Uterus (tissue), 3 donors: ENCODE measurements at regions not wholly inside any gene's neighbourhood (a gene's known extent, or its start where the extent isn't known, plus 50 kb on each side); places are given as distances from the start of the nearest gene placed in this dataset. TPM values are rescaled to one million over a fixed set of nuclear protein-coding genes. Genes with fewer than 3 reads are reported as not detected.
"Not testable (repeated sequence)": the region's sequence is repeated elsewhere in the genome, so short reads cannot be mapped to it uniquely, and the experiment has no call there.

ENCODE experiments used
- DNase-seq, 2 donors: peaks; one replicate each; pipeline ENCODE4 v3.0.0-alpha.2; 2019 to 2020
- H3K27ac ChIP-seq, 2 donors: fragments of 200-600 bp; sonication (generic); 1 replicate in 1 of 2; 2 replicates in 1 of 2; pipeline ENCODE4 v1.5.1; 2016 to 2018
- H3K27me3 ChIP-seq, 2 donors: fragments of 200-600 bp; sonication (generic); one replicate each; pipeline ENCODE4 v1.5.1; 2018 to 2019; ENCODE audit warnings: control low read depth in 1 of 2
- H3K36me3 ChIP-seq, 2 donors: fragments of 200-600 bp; sonication (generic); one replicate each; pipeline ENCODE4 v1.5.1; 2019; ENCODE audit warnings: control low read depth in 1 of 2
- H3K4me1 ChIP-seq, 2 donors: fragments of 200-600 bp; sonication (generic); one replicate each; pipeline ENCODE4 v1.5.1; 2018 to 2019; ENCODE audit warnings: control low read depth in 1 of 2
- H3K4me3 ChIP-seq, 2 donors: fragments of 200-600 bp; sonication (generic); 1 replicate in 1 of 2; 2 replicates in 1 of 2; pipeline ENCODE4 v1.5.1; 2018 to 2019; ENCODE audit warnings: mild to moderate bottlenecking in 1 of 2
- H3K9me3 ChIP-seq, 2 donors: fragments of 200-600 bp; sonication (generic); one replicate each; pipeline ENCODE4 v1.5.1; 2019; ENCODE audit warnings: control low read depth in 1 of 2
- POLR2A ChIP-seq, 2 donors: fragments of 450-650 bp; IDR thresholded peaks; one replicate each; pipeline ENCODE4 v1.6.1; 2016; ENCODE audit warnings: antibody characterized with exemption in 2 of 2, mild to moderate bottlenecking in 1 of 2, moderate library complexity in 1 of 2
- intact Hi-C: fragments of 100-400 bp; cut with DNase I; formaldehyde crosslinking; loops from one replicate; pipeline ENCODE4 v1.15.1; 2023; ENCODE audit warnings: low total_unique reads
- small RNA-seq: library from RNA; depleted of rRNA; stranded (forward); fragments of <200 nt; gene quantifications from one replicate; pipeline ENCODE3, GENCODE V24; 2016
- TF ChIP-seq, protein P1 (sequence below), 4 experiments: fragments of 200-600 bp in 2 of 4; fragments of 450-650 bp in 2 of 4; sonication (generic) in 2 of 4; IDR thresholded peaks; one replicate each; pipeline ENCODE4 v1.5.1; 2016 to 2019; ENCODE audit warnings: antibody characterized with exemption in 4 of 4, mild to moderate bottlenecking in 2 of 4, moderate library complexity in 1 of 4
- donor health status: DM: yes; HTN: yes; CAD: no.

DNA sequence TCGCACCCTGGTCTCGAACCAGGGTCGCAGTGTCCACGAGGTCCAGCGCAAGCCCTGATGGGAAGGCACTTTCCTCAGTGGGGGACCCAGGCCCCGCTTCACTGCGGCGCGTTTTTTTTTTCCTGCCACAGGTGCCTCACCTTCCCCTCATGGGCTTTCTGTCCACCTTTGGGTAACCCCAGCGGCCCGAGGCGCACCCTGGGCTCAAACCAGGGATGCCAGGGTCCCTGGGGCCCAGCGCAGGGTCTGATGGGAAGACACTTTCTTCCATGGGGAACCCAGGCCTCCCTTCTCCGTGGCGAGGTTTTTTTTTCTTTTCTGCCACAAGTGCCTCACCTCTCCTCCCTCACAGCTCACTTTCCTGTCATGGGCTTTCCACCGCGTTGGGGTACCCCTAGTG lies 1269.9 kb downstream of the FOXD4L5 start:
- no peaks in the 10 kb centered on the region for H3K27me3 ChIP-seq
- intact Hi-C loops = no loop called here
- H3K4me3 ChIP-seq = no peak overlapping the region
- H3K9me3 ChIP-seq = no peaks in the 10 kb centered on the region
- DNase-seq = no peak
- no peak overlapping the region for H3K27ac ChIP-seq
- TF ChIP-seq POLR2A (IDR thresholded peaks at IDR 0.05) = no peak
- TF ChIP-seq, protein P1, sequence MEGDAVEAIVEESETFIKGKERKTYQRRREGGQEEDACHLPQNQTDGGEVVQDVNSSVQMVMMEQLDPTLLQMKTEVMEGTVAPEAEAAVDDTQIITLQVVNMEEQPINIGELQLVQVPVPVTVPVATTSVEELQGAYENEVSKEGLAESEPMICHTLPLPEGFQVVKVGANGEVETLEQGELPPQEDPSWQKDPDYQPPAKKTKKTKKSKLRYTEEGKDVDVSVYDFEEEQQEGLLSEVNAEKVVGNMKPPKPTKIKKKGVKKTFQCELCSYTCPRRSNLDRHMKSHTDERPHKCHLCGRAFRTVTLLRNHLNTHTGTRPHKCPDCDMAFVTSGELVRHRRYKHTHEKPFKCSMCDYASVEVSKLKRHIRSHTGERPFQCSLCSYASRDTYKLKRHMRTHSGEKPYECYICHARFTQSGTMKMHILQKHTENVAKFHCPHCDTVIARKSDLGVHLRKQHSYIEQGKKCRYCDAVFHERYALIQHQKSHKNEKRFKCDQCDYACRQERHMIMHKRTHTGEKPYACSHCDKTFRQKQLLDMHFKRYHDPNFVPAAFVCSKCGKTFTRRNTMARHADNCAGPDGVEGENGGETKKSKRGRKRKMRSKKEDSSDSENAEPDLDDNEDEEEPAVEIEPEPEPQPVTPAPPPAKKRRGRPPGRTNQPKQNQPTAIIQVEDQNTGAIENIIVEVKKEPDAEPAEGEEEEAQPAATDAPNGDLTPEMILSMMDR (IDR thresholded peaks at IDR 0.05) = no peak
- H3K36me3 ChIP-seq = no peaks in the 10 kb centered on the region
- no peaks in the 10 kb centered on the region for H3K4me1 ChIP-seq

DNA sequence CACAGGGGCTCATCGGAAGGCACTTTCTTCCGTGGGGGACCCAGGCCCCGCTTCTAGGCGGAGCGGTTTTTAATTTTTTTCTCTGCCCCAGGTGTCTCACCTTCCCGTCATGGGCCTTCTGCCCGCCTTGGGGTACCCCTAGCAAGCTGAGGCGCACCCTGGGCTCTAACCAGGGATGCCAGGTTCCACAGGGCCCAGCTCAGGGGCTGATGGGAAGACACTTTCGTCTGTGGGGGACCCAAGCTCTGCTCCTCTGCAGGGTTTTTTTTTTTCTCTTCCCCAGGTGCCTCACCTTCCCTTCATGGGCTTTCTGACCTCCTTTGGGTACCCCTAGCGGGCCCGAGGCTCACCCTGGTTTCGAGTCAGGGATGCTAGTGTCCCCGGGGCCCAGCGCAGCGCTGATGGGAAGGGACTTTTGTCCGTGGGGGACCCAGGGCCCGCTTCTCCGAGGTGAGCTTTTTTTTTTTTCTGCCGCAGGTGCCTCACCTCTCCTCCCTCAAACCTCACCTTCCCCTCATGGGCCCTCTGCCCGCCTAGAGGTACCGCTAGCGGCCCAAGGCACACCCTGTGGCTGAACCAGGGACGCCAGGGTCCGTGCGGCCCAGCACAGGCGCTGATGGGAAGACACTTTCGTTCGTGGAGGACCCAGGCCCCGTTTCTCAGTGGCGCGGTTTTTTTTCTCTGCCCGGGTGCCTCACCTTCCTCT lies 1270.5 kb downstream of the FOXD4L5 start:
- H3K27ac ChIP-seq, H3K9me3 ChIP-seq, DNase-seq, H3K4me3 ChIP-seq, H3K36me3 ChIP-seq, H3K27me3 ChIP-seq, H3K4me1 ChIP-seq, intact Hi-C loops: not testable (repeated sequence)

DNA sequence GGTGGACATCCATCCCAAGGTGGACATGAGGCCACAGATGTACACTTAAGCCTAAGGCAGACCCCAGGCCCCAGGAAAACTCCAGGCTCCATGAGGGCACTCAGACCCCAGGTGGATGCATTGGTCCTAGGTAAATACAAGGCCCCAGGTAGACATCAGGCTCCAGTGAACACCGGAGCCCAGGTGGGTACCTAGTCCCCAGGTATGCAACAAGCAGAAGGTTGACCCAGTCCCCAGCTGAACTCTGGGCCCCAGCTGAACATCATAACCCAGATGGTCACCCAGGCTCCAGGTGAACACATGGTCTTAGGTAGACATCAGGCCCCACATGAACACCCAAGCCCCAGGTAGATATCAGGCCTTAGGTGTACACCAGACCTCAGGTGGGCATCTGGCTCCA lies 1271.9 kb downstream of the FOXD4L5 start:
- H3K36me3 ChIP-seq, intact Hi-C loops, H3K4me3 ChIP-seq, H3K4me1 ChIP-seq, H3K27ac ChIP-seq, H3K9me3 ChIP-seq, H3K27me3 ChIP-seq, DNase-seq: not testable (repeated sequence)

DNA sequence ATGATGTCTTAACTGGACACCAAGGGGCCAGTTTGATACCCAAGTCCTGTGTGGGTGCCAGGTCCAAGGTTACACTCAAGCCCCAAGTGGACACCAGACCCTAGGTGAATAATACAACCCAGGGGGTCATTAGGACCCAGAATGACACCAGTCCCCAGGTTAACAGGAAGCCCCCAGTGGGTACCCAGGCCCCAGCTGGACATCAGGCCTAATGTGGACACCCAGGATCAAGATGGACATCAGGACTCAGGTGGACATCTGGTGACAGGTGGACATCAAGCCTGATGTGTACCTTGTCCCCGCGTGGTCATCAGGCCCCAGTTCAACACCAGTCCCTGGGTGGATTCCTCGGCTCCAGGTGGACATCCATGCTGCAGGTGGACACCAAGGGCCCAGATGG lies 1273.0 kb downstream of the FOXD4L5 start:
- H3K36me3 ChIP-seq, DNase-seq, H3K27ac ChIP-seq, H3K9me3 ChIP-seq, H3K27me3 ChIP-seq, H3K4me3 ChIP-seq, H3K4me1 ChIP-seq, intact Hi-C loops: not testable (repeated sequence)

DNA sequence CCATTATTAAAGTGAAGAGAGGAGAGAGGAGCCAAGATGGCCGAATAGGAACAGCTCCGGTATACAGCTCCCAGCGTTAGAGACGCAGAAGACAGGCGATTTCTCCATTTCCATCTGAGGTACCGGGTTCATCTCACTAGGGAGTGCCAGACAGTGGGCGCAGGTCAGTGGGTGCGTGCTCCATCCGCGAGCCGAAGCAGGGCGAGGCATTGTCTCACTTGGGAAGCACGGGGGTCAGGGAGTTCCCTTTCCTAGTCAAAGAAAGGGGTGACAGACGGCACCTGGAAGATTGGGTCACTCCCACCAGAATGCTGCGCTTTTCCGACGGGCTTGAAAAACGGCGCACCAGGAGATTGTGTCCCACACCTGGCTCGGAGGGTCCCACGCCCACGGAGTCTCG lies 1305.3 kb downstream of the FOXD4L5 start:
- intact Hi-C loops, DNase-seq, H3K9me3 ChIP-seq, H3K27me3 ChIP-seq, H3K27ac ChIP-seq, H3K4me1 ChIP-seq, H3K4me3 ChIP-seq, H3K36me3 ChIP-seq: not testable (repeated sequence)

Small RNA genes in the stretch of these regions (small RNA-seq; reads per million reads assigned to genes)
- not detected for gene RF00026
